Posterior vena cava (tissue), 2 donors: ENCODE measurements at regions not wholly inside any gene's neighbourhood (a gene's known extent, or its start where the extent isn't known, plus 50 kb on each side); places are given as distances from the start of the nearest gene placed in this dataset.

Experiments
- DNase-seq: peaks from one replicate; pipeline ENCODE4 v3.0.0-alpha.2; 2020; ENCODE audit warnings: low spot score
- intact Hi-C, 2 donors: fragments of 100-400 bp; cut with DNase I; formaldehyde crosslinking; loops; one replicate each; pipeline versions ENCODE4 v1.14.1 to v1.14.2; 2022 to 2023
- donor health status: DM: yes; HTN: yes; CAD: no.
- donor health status: DM: yes; HTN: yes; CAD: no.

GRCh38 chr20:54272901-54273488 lies 65.1 kb downstream of the PFDN4 start:
- no peak for DNase-seq
- intact Hi-C loops = no loop called here

GRCh38 chr20:54275359-54276111 lies 67.6 kb downstream of the PFDN4 start:
- no peak for DNase-seq
- intact Hi-C loops = no loop called here

GRCh38 chr20:54276577-54277169 lies 68.8 kb downstream of the PFDN4 start:
- no peak for DNase-seq
- intact Hi-C loops = no loop called here

GRCh38 chr20:54278262-54278661 lies 70.4 kb downstream of the PFDN4 start:
- intact Hi-C loops = no loop called here
- no peak for DNase-seq

GRCh38 chr20:54282625-54283024 lies 74.7 kb downstream of the PFDN4 start:
- no peak for DNase-seq
- intact Hi-C loops = no loop called here

GRCh38 chr20:54283253-54283652 lies 75.4 kb downstream of the PFDN4 start:
- no peak for DNase-seq
- intact Hi-C loops = no loop called here

GRCh38 chr20:54284928-54285704 lies 77.2 kb downstream of the PFDN4 start:
- intact Hi-C loops = no loop called here
- DNase-seq = no peak

GRCh38 chr20:54290636-54291035 lies 82.7 kb downstream of the PFDN4 start:
- intact Hi-C loops = no loop called here
- DNase-seq = no peak

- DNase-seq = no peak
- intact Hi-C loops = no loop called here
Observed at GRCh38 chr20:54291339-54292010, 83.6 kb downstream of the PFDN4 start.

GRCh38 chr20:54292185-54292584 lies 84.3 kb downstream of the PFDN4 start:
- intact Hi-C loops = no loop called here

GRCh38 chr20:54293526-54293925 lies 85.6 kb downstream of the PFDN4 start:
- intact Hi-C loops = no loop called here
- no peak for DNase-seq

More at GRCh38 chr20:54292185-54292584, 84.3 kb downstream of the PFDN4 start:
- DNase-seq = no peak

GRCh38 chr20:54294094-54294493 lies 86.2 kb downstream of the PFDN4 start:
- DNase-seq = no peak
- intact Hi-C loops = no loop called here

- intact Hi-C loops = no loop called here
- no peak for DNase-seq
Observed at GRCh38 chr20:54295686-54296085, 87.8 kb downstream of the PFDN4 start.

- DNase-seq = no peak
- intact Hi-C loops = no loop called here
Observed at GRCh38 chr20:54305421-54305820, 97.5 kb downstream of the PFDN4 start.

- intact Hi-C loops = no loop called here
- no peak for DNase-seq
Observed at GRCh38 chr20:54306985-54307710, 99.3 kb downstream of the PFDN4 start.

- intact Hi-C loops = no loop called here
- DNase-seq = no peak
Observed at GRCh38 chr20:54308804-54309203, 100.9 kb downstream of the PFDN4 start.

GRCh38 chr20:54318892-54319291 lies 111.0 kb downstream of the PFDN4 start:
- no peak for DNase-seq
- intact Hi-C loops = no loop called here

- no peak for DNase-seq
- intact Hi-C loops = no loop called here
Observed at GRCh38 chr20:54320148-54320607, 112.3 kb downstream of the PFDN4 start.
